ENCODE measurements at regions not wholly inside any gene's neighbourhood (a gene's known extent, or its start where the extent isn't known, plus 50 kb on each side); places are given as distances from the start of the nearest gene placed in this dataset.

- DNase-seq (ENCODE audit: low spot score): no peak
Measured at GRCh38 chr4:178037459-178038214, 595.4 kb upstream of the AGA start.

GRCh38 chr4:178056996-178057395, 614.8 kb upstream of the AGA start:
- no peak for DNase-seq (ENCODE audit: low spot score)

GRCh38 chr4:178063568-178063967, 621.3 kb upstream of the AGA start:
- no peak for DNase-seq (ENCODE audit: low spot score)

- DNase-seq (ENCODE audit: low spot score): no peak
Measured at GRCh38 chr4:178066338-178066941, 624.2 kb upstream of the AGA start.

- DNase-seq (ENCODE audit: low spot score): no peak
Measured at GRCh38 chr4:178068136-178068535, 625.9 kb upstream of the AGA start.

GRCh38 chr4:178070163-178070562, 627.9 kb upstream of the AGA start:
- DNase-seq (ENCODE audit: low spot score): no peak

GRCh38 chr4:178080312-178080711, 638.1 kb upstream of the AGA start:
- no peak for DNase-seq (ENCODE audit: low spot score)

- no peak for DNase-seq (ENCODE audit: low spot score)
Measured at GRCh38 chr4:178081176-178081575, 638.9 kb upstream of the AGA start.

- DNase-seq (ENCODE audit: low spot score): no peak
Measured at GRCh38 chr4:178081896-178082295, 639.7 kb upstream of the AGA start.

GRCh38 chr4:178082906-178083305, 640.7 kb upstream of the AGA start:
- DNase-seq (ENCODE audit: low spot score): no peak

GRCh38 chr4:178083968-178084367, 641.7 kb upstream of the AGA start:
- DNase-seq (ENCODE audit: low spot score): no peak

GRCh38 chr4:178086320-178086719, 644.1 kb upstream of the AGA start:
- DNase-seq (ENCODE audit: low spot score): no peak

GRCh38 chr4:178090640-178091411, 648.6 kb upstream of the AGA start:
- DNase-seq (ENCODE audit: low spot score): no peak

GRCh38 chr4:178102139-178102538, 659.9 kb upstream of the AGA start:
- no peak for DNase-seq (ENCODE audit: low spot score)

GRCh38 chr4:178105242-178105641, 663.0 kb upstream of the AGA start:
- no peak for DNase-seq (ENCODE audit: low spot score)

GRCh38 chr4:178136736-178137345, 694.6 kb upstream of the AGA start:
- no peak for DNase-seq (ENCODE audit: low spot score)

GRCh38 chr4:178137732-178138471, 695.7 kb upstream of the AGA start:
- no peak for DNase-seq (ENCODE audit: low spot score)

GRCh38 chr4:178138491-178138890, 696.3 kb upstream of the AGA start:
- no peak for DNase-seq (ENCODE audit: low spot score)

- no peak for DNase-seq (ENCODE audit: low spot score)
Measured at GRCh38 chr4:178140326-178140915, 698.2 kb upstream of the AGA start.

- no peak for DNase-seq (ENCODE audit: low spot score)
Measured at GRCh38 chr4:178142724-178143123, 700.5 kb upstream of the AGA start.

- no peak for DNase-seq (ENCODE audit: low spot score)
Measured at GRCh38 chr4:178148106-178148505, 705.9 kb upstream of the AGA start.
